Stimulated activated CD8-positive, alpha-beta memory T cell treated with anti-CD3 and anti-CD28 coated beads, Interleukin-2, amount 100 ng/mL, for 1 hour (primary cell): ENCODE measurements at regions not wholly inside any gene's neighbourhood (a gene's known extent, or its start where the extent isn't known, plus 50 kb on each side); places are given as distances from the start of the nearest gene placed in this dataset.

ENCODE experiments used
- DNase-seq, 2 donors: peaks; one replicate each; pipeline ENCODE4 v3.0.0-alpha.2; 2020; ENCODE audit warnings: low read depth in 2 of 2

GRCh38 chr20:41671143-41671542 lies 53.0 kb upstream of the CHD6 start:
- DNase-seq: no peak

- DNase-seq: no peak
These were observed 52.5 kb upstream of the CHD6 start for GRCh38 chr20:41670631-41671030.

DNA sequence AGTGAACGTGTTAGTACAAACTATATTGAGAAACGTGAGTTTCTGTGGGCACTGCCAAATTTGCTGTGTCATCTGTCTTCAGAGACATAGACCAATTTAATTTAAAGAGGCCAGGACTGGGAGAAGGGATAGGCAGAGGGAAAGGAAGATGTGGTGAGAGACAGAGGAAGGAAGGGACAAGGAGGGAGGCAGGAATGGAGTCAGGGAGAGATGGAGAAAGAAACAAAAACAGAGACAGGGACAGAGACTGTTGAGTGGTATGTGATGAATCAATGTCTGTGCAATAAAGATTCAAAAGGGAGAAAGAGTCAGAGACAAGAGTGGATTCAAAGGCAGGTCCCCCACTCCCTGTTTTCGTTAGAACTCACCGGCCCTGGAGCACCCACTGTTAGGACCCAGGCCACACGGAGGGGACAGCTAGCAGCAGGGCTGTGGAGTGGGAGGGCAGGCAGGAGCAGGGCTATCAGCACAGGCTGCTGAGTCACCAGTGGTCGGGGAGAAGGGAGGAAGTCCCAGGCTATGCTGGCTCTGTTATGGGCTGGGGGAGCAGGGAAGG lies 51.6 kb upstream of the CHD6 start:
- no peak for DNase-seq

GRCh38 chr20:41668057-41668749 lies 50.0 kb upstream of the CHD6 start:
- DNase-seq: no peak
